ENCODE measurements at regions not wholly inside any gene's neighbourhood (a gene's known extent, or its start where the extent isn't known, plus 50 kb on each side); places are given as distances from the start of the nearest gene placed in this dataset.

DNA sequence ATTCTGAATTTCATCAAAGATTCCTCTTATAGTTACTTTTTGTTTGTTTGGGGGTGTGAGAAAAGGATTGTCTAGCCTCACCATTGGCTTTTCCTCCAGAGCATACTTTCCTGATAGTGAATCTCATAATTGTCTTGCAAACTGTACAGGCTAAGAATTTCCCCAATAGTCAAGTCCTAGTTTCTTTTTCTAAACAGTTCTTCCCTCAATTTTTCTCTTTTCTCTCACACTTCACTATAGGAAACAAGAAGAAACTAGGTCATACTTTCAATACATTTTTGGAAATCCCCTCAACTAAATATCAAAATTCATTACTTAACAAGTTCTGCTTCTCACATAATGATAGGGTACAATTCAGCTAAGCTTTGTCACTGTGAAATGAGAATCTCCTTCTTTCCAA is 241.9 kb downstream of the IL20RB start:
- no peaks in the 10 kb centered on the region for H3K27me3 Mint-ChIP-seq
- H3K36me3 Mint-ChIP-seq, result no peaks in the 10 kb centered on the region

DNA sequence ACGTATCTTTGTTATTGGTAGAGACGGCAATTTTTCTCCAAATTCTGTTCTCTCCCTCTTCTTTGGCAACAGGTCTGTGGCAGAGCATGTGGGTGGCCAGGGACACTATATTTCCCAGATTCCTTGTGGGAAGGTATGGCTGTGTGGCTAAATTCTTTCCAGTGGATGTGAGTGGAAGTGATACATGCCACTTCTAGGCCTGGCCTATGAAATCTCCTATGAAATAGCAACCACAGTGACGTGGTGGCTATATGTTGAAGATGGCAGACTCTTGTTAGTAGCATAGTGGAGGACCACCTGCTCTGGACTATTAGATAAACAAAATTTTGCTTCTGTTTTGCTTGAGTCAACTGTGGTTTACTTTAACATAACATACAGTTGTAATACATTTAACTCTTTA is 243.3 kb downstream of the IL20RB start:
- Mint-ChIP-seq H3K4me3 (no peak overlapping the region), H3K4me1 (no peaks in the 10 kb centered on the region), H3K9me3 (no peaks in the 10 kb centered on the region), H3K27ac (no peak overlapping the region), H3K27me3 (peaks cover 2% of the 10 kb centered on the region), H3K36me3 (no peaks in the 10 kb centered on the region)
- POLR2A ChIA-PET, result no interaction called here
- ATAC-seq (ENCODE audit: low read depth) (no peak), DNase-seq (no peak)

More for the DNA sequence above, 241.9 kb downstream of the IL20RB start:
- Mint-ChIP-seq H3K9me3 (no peaks in the 10 kb centered on the region), H3K27ac (no peak overlapping the region), H3K4me1 (no peaks in the 10 kb centered on the region), H3K4me3 (no peak overlapping the region)
- DNase-seq (no peak), ATAC-seq (ENCODE audit: low read depth) (no peak)
- POLR2A ChIA-PET, result no interaction called here

DNA sequence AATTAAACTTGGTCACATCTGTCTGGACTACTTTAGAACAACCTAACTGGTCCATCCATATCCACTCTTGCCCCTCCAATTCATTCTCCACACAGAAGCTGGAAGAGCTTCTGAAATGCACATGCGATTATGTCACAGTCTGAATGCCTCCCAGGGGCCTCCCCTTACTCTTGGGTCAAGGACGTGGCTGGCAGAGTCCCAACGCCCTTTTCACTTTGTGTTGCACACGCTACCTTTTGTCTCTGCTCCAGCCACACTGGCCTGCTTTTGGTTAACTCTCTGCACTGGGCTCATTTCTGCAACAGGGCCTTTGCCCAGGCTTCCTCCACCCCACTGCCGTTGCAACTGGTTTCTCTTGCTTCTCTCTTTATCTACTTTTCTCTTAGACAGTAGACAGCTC is 245.2 kb downstream of the IL20RB start:
- POLR2A ChIA-PET, result no interaction called here
- peaks cover 4% of the 10 kb centered on the region for H3K27me3 Mint-ChIP-seq
- H3K36me3 Mint-ChIP-seq, result no peaks in the 10 kb centered on the region
- no peaks in the 10 kb centered on the region for H3K4me1 Mint-ChIP-seq
- no peaks in the 10 kb centered on the region for H3K9me3 Mint-ChIP-seq
- no peak for DNase-seq
- H3K27ac Mint-ChIP-seq, result no peak overlapping the region
- no peak for ATAC-seq (ENCODE audit: low read depth)
- no peak overlapping the region for H3K4me3 Mint-ChIP-seq

DNA sequence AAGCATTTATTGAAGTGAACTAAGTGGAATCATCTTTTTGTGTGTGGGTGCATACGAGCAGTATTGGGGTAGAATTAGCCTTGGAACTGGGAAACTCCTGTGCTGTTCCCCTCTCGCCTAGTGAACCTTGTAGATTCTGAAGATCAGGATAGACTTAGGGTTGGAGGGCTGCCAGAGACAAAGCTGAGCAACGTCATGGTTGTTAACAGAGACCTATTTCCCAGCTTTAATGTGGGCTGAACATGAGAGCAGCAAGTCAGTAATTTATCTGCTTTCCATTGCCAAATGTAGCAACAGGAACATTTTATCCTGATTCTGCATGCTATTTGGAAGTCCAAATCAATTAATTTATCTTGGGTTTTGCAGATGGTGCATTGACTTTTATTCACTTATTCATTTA is 246.6 kb downstream of the IL20RB start:
- DNase-seq (no peak), ATAC-seq (ENCODE audit: low read depth) (no peak)
- no peaks in the 10 kb centered on the region for H3K4me1 Mint-ChIP-seq
- H3K9me3 Mint-ChIP-seq, result no peaks in the 10 kb centered on the region
- H3K36me3 Mint-ChIP-seq, result no peaks in the 10 kb centered on the region
- POLR2A ChIA-PET, result no interaction called here
- no peak overlapping the region for H3K4me3 Mint-ChIP-seq
- H3K27me3 Mint-ChIP-seq, result peaks cover 4% of the 10 kb centered on the region
- H3K27ac Mint-ChIP-seq, result no peak overlapping the region

DNA sequence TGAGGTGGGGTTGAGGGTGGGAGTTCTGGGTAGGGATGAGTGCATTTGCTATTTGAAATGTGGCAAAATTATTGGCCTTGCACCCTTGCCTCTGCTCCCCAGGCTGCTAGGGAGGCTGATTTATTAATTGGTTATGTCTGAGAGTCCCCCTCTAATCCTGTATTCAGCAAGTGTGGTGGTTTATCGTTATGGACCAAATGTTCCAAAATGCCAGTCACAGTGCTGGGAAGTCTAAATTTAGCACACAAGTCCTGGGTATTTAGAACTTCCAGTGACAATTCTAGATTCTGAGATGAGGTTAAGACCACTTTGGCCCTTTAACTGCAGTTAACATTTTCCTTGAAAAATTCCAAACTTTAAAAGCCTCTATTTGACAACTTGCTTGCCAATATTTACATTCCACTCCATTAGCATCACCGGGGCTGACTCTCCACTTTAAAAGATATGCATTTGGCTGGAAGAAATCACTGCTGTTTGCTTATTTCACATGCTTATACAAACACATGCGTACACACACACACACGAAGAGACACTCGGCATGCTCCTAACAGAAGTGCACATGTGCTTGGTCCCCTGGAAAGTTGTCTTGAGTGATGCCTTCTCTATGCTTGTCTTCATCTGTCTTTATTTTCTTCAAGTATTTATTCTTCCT is 247.7 kb downstream of the IL20RB start:
- Mint-ChIP-seq H3K36me3 (no peaks in the 10 kb centered on the region), H3K9me3 (peaks cover 1% of the 10 kb centered on the region), H3K27ac (no peak overlapping the region), H3K4me1 (no peaks in the 10 kb centered on the region), H3K27me3 (peaks cover 4% of the 10 kb centered on the region), H3K4me3 (no peak overlapping the region)
- POLR2A ChIA-PET, result no interaction called here
- ATAC-seq (ENCODE audit: low read depth) (no peak), DNase-seq (no peak)

DNA sequence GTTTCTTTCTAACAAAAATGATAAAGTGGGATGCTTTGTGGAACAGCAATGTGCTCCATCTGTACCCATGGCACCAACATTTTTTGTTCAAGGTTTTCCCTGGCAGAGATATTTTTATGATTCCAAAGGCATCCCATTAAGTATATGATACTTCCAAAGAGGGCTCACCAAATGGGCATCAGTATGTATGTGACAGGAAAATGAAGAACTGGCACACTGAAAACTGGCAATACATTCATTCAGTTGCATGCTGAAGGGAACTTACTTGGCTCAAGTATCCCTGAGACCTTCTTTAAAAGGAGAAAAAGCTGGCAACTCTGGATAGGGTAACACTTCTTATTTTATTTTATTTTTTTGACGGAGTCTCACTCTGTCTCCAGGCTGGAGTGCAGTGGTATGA is 249.8 kb downstream of the IL20RB start:
- no peaks in the 10 kb centered on the region for H3K4me1 Mint-ChIP-seq
- ATAC-seq (ENCODE audit: low read depth) (no peak), DNase-seq (no peak)
- POLR2A ChIA-PET, result no interaction called here
- peaks cover 4% of the 10 kb centered on the region for H3K27me3 Mint-ChIP-seq
- no peak overlapping the region for H3K27ac Mint-ChIP-seq
- H3K36me3 Mint-ChIP-seq, result no peaks in the 10 kb centered on the region
- no peak overlapping the region for H3K4me3 Mint-ChIP-seq
- peaks cover 1% of the 10 kb centered on the region for H3K9me3 Mint-ChIP-seq

DNA sequence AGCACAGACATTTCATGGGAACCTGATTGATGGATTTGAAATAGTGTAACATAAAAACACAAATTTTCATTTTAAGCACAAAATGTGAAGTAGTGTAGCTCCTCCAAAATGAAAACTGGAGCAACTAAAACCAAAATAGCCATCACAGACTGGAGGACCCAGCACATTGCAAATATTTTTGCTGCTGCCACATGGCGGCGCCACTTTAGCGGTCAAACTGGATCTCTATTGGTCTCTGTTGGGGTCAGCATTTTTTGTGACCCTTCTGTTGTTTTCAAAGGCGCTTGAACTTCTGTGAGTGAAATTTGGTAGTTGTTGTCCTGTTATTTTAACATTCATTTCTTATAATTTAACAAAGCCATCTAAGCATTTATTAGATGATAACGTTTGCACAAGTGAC is 259.9 kb downstream of the IL20RB start:
- ATAC-seq (ENCODE audit: low read depth) (no peak), DNase-seq (no peak)
- no peak overlapping the region for H3K4me3 Mint-ChIP-seq
- POLR2A ChIA-PET, result no interaction called here
- no peaks in the 10 kb centered on the region for H3K27me3 Mint-ChIP-seq
- H3K9me3 Mint-ChIP-seq, result no peaks in the 10 kb centered on the region
- no peaks in the 10 kb centered on the region for H3K36me3 Mint-ChIP-seq
- H3K27ac Mint-ChIP-seq, result no peak overlapping the region
- H3K4me1 Mint-ChIP-seq, result no peaks in the 10 kb centered on the region

DNA sequence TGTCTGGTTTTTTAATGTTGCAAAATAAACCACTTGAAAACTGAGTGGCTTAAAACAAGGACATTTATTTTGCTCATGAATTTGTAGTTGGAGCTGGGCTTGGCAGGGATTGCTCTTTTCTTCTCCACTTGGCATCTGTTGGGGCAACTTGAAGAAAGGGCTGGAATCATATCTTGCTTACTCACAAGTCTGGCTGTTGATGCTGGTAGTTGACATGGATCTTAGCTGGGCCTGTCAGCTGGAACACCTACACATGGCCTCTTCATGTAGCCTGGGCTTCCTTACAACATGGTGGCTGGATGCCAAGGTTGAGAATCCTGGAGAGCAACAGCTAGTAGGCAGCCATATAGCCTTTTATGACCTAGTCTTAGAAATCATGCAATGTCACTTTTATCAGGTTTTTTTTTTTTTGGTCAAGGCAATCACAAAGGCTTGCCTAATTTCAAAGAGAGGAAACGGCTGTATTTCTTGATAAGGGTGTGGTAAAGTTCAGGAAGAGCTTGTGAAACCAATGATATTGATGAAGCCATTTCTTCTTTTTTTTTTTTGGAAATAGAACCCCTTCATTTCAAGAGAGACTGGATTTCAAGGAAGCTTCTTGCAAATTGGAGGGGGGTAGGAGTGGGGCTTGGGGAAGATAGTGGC is 262.1 kb downstream of the IL20RB start:
- POLR2A ChIA-PET, result no interaction called here
- no peak for ATAC-seq (ENCODE audit: low read depth)
- Mint-ChIP-seq H3K9me3 (no peaks in the 10 kb centered on the region), H3K27ac (no peak overlapping the region), H3K36me3 (no peaks in the 10 kb centered on the region), H3K4me3 (no peak overlapping the region), H3K4me1 (no peaks in the 10 kb centered on the region), H3K27me3 (no peaks in the 10 kb centered on the region)
- DNase-seq, result no peak

DNA sequence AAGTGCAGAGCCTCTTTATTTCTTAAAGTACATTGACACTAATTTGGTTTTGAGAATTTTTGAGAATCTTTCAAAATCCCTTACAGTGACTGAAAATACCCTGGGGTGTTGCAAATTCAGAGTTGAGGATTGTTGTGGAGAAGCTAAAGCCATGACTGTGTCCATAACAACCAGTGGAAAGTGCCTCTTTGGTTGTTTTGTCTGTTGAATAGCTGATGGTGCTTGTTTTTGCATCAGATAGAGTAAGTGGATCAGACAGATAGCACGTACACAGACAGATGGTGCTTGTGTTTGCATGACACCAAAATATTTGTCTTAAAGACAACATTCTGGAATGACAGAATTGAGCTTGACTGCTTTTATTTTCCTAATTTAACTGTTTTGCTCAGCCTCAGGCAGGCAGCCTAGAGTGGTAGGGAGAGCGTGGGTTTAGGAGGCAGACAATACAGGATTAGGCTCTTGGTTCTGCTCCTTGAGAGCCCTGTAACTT is 265.0 kb downstream of the IL20RB start:
- POLR2A ChIA-PET, result no interaction called here
- no peaks in the 10 kb centered on the region for H3K36me3 Mint-ChIP-seq
- no peak overlapping the region for H3K4me3 Mint-ChIP-seq
- ATAC-seq (ENCODE audit: low read depth), result no peak
- no peaks in the 10 kb centered on the region for H3K4me1 Mint-ChIP-seq
- no peak overlapping the region for H3K27ac Mint-ChIP-seq
- H3K27me3 Mint-ChIP-seq, result no peaks in the 10 kb centered on the region
- no peak for DNase-seq
- H3K9me3 Mint-ChIP-seq, result no peaks in the 10 kb centered on the region

DNA sequence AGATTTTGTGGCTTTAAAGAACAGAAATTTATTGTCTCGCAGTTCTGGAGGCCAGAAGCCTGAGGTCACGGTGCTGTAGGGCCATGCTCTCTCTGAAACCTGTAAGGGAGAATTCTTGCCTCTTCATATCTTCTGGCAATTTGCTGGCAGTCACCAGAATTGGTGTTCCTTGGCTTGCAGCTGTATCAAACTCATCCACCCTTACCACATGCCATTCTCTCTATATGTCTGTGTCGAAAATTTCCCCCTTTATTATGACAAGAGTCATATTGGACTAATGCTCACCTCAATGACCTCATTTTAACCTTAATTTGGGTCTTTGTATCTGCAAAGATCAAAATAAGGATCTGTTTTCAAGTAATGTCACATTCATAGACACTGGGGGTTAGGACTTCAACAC is 266.7 kb downstream of the IL20RB start:
- ATAC-seq (ENCODE audit: low read depth) (no peak), DNase-seq (no peak)
- H3K27me3 Mint-ChIP-seq, result no peaks in the 10 kb centered on the region
- POLR2A ChIA-PET, result no interaction called here
- no peaks in the 10 kb centered on the region for H3K4me1 Mint-ChIP-seq
- H3K27ac Mint-ChIP-seq, result no peak overlapping the region
- no peaks in the 10 kb centered on the region for H3K9me3 Mint-ChIP-seq
- no peak overlapping the region for H3K4me3 Mint-ChIP-seq
- H3K36me3 Mint-ChIP-seq, result no peaks in the 10 kb centered on the region

DNA sequence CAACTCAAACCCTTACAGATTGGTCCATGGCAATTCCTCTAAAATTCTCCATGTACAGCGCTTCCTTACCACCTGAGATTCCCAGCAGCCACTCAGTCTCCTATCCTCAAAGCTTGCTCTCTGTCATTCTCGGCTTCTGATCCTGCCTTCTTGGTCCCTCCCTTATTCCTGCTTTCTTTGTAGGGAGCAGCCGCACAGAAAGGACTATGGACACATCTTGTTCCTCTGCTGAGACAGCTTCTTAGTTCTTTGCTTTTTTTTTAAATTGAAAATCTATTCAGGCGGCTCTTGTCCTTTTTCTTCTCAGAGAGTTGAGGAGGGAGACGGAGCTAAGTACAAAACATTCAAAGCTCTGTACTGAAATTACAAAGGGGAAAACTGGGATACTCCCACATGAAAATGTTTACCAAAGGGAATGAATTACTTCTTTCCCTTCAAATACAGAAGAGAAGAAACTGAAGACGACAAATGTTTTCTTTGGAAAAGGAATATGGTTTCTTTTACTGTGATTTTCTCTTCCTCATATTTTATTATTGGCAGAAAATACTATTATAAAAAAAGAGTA is 285.1 kb downstream of the IL20RB start:
- ATAC-seq (ENCODE audit: low read depth) (no peak), DNase-seq (no peak)
- Mint-ChIP-seq H3K36me3 (no peaks in the 10 kb centered on the region), H3K27ac (no peak overlapping the region), H3K27me3 (no peaks in the 10 kb centered on the region), H3K9me3 (no peaks in the 10 kb centered on the region), H3K4me3 (no peak overlapping the region), H3K4me1 (no peaks in the 10 kb centered on the region)
- POLR2A ChIA-PET, result no interaction called here

DNA sequence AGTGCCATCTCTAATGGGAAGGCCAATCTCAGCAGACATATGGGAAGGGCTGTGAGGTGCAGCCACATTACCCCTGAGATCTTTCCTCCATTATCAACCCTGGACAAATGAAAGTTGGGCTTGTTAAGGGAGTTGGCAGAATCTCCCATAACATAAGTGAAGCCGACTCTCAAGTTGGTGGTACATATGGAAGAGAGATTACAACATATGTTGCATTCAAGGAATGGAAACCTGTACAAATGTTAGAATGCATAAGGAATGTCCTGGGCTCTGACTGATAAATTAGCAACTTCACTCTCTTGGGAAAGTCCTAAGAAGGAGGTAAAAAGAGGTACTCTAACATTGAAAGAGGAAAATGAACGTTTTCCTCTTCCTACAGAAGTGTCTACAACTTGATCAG is 288.7 kb downstream of the IL20RB start:
- DNase-seq, result no peak
- H3K9me3 Mint-ChIP-seq, result peaks cover 3% of the 10 kb centered on the region
- H3K4me1 Mint-ChIP-seq, result no peaks in the 10 kb centered on the region
- POLR2A ChIA-PET, result no interaction called here
- H3K27ac Mint-ChIP-seq, result no peak overlapping the region
- no peak overlapping the region for H3K4me3 Mint-ChIP-seq
- no peaks in the 10 kb centered on the region for H3K27me3 Mint-ChIP-seq
- no peaks in the 10 kb centered on the region for H3K36me3 Mint-ChIP-seq
- no peak for ATAC-seq (ENCODE audit: low read depth)

DNA sequence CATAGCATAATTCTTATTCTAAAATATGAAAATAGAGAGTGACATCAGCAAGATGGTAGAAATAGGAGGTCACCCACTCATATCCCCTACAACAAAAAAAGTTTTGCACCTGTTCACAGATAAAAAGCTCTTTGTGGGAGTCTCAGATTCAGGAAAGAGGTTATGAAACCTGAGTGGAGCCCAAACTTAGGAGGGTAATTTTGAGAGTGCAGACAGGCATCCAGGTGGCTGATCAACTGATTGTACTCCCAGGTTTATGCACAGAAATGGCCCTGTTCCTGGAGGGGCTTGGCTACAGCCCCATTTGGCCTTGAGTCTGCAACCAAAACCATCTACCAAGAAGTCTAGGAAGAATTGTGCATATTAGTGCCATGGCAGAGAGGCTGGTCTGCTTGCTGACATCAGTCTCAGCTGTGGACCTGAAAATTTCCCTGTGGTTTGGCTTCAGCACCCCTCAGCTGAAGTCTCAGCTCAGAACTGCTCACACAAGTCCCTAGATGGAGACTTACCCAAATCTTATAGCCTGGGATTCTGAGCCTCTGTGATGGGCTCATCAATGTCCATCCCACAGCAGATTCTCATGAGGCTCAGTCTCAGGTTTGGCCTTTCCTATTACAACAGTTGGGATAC is 291.6 kb downstream of the IL20RB start:
- no peaks in the 10 kb centered on the region for H3K36me3 Mint-ChIP-seq
- POLR2A ChIA-PET, result no interaction called here
- ATAC-seq (ENCODE audit: low read depth) (no peak), DNase-seq (no peak)
- peaks cover 5% of the 10 kb centered on the region for H3K9me3 Mint-ChIP-seq
- no peaks in the 10 kb centered on the region for H3K4me1 Mint-ChIP-seq
- no peak overlapping the region for H3K27ac Mint-ChIP-seq
- H3K27me3 Mint-ChIP-seq, result no peaks in the 10 kb centered on the region
- H3K4me3 Mint-ChIP-seq, result no peak overlapping the region

DNA sequence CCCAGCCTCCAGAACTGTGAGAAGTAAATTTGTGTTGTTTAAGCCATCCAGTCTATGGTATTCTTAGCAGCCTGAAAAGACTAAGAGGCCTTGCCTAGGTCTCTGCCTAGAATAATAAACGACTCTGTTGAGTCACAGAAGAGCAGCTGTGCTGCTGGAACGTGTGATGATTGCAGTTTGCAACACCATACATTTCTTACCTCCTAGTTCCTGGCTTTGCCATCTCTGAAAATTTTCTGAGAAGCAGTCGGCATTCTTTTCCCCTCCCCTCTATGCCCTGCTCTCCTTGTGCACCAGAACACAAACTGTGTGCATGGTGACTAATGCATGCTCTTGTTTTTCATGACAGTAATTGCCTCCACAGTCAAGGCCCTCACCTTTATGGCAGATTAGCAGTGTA is 301.3 kb downstream of the IL20RB start:
- Mint-ChIP-seq H3K27me3 (peaks cover 2% of the 10 kb centered on the region), H3K4me3 (no peak overlapping the region), H3K27ac (no peak overlapping the region), H3K4me1 (no peaks in the 10 kb centered on the region), H3K36me3 (no peaks in the 10 kb centered on the region), H3K9me3 (no peaks in the 10 kb centered on the region)
- no peak for ATAC-seq (ENCODE audit: low read depth)
- no peak for DNase-seq
- POLR2A ChIA-PET, result no interaction called here

All from activated naive CD8-positive, alpha-beta T cell treated with anti-CD3 and anti-CD28 coated beads, Interleukin-2, amount 10 ng/mL, durations not matched to agents 7 days and 5 days (primary cell).